ENCODE measurements at regions not wholly inside any gene's neighbourhood (a gene's known extent, or its start where the extent isn't known, plus 50 kb on each side); places are given as distances from the start of the nearest gene placed in this dataset.

- TF ChIP-seq FOXM1 (IDR thresholded peaks at IDR 0.05; ENCODE audit: borderline replicate concordance, low read depth) (no peak), TEAD4 (IDR thresholded peaks at IDR 0.05) (no peak), MAX (IDR thresholded peaks at IDR 0.05) (no peak)
Observed at GRCh38 chr1:170790651-170791071, 126.7 kb downstream of the PRRX1 start.

Data from Ishikawa (cell line).